GM21367 (cell line): ENCODE measurements at regions not wholly inside any gene's neighbourhood (a gene's known extent, or its start where the extent isn't known, plus 50 kb on each side); places are given as distances from the start of the nearest gene placed in this dataset.
"Not testable (repeated sequence)": the region's sequence is repeated elsewhere in the genome, so short reads cannot be mapped to it uniquely, and the experiment has no call there.

Experiments used
- ATAC-seq: cut with Tn5 transposase; IDR thresholded peaks from one replicate; pipeline ENCODE4 v1.9.1; 2021; ENCODE audit not compliant: unreplicated experiment

DNA sequence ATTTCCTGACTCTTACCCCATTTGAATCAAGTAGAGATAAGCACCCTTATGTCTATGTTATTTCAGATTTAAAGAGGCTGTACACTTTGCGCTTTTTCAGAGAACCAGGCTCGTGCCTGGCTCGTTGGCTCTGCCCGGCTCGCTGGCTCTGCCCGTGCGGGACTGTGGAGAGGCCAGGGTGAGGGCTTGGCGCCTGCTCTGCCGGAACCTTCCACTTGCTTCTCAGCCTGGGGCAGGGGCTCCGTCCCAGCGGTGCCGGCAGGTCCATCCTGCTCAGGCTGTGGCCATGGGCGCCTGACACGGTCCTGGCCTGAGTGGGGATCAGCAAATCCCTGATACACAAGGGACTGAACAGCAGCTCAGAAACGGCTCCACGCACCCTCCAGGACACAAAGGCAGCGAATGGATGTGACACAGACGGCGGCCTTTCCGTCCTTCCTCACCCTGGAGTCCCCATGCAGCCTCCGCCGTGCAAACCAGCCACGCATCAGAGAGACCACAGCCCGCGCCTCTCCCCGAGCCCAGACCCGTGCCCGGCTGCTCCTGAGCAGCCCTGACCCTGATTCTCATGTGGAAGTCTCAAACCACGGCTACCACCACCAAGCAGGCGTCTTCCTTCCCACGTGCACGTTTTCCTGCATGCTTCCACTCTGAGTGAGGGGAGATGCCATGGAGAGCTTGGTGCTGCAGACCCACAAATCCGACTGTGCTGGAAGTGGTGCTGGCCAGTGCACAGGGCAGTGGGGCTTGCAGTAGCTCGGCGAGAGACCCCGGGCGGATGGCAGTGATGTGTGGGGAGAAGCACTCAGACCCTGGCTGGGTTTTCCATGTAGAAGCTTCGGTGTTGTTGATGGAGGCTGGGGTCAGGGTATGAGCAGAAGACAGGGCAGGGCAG, 233.9 kb downstream of the ERMARD start:
- ATAC-seq = no peak

DNA sequence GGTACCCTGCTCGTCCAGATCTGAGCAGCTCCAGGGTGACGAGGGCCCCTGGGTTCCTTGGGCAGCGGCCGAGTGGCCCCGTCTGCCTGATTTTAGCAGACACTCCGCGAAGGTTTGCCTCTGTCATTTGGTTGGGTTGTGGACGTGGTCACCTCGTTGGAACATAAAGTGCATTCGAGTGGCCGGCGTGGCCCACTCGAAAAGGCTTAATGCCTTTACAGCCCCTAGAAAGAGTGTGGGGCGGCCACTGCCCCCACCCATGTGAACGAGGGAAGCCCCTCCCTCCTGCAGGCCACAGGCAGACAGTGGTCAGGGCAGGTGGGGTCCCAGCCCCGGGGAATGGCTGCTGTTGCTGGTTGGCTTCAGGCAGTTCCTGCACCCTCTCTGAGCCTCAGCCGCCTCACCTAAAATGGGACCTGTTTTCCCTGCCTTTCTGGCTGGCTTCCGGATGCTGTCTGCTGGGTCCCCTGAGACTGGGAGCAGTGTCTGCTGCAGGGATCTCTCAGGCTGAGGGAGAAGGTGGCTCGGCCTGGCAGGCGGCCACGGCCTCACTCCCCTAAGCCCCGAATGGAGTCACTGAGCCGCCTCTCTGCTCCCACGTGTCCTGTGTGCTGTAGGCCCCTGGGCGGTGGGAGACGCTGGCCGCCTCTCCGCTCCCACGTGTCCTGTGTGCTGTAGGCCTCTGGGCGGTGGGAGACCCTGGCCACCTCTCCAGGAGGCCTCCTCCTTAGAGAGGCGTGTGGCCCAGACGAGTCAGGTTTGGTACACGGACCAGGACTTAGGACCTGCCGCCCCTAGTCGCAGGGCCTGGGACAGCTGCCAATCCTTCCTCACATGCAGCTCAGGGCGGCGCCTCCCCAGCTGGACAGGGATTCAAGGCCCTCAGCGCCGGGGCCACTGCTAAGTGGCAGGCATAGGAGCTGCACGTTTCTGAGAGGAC, 233.0 kb downstream of the ERMARD start:
- ATAC-seq = no peak

DNA sequence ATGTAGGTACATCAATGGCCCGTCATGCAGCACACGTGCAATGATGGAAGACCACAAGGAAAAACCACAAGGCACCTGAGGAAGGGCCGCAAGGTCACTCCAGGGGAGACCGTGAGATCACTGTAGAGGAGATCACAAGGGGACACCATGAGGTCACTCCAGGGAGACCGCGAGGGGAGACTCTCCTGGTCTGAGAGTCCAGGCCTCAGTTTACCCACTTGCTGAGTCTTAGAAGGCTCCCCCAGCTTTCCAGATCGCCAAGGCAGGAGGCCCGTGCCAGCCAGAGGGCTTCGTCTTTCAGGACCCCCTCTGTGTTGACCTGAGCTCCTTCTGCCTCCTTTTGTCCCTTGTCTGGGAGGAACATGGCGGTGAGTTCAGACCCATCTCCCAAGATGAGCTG, 232.2 kb downstream of the ERMARD start:
- no peak for ATAC-seq

DNA sequence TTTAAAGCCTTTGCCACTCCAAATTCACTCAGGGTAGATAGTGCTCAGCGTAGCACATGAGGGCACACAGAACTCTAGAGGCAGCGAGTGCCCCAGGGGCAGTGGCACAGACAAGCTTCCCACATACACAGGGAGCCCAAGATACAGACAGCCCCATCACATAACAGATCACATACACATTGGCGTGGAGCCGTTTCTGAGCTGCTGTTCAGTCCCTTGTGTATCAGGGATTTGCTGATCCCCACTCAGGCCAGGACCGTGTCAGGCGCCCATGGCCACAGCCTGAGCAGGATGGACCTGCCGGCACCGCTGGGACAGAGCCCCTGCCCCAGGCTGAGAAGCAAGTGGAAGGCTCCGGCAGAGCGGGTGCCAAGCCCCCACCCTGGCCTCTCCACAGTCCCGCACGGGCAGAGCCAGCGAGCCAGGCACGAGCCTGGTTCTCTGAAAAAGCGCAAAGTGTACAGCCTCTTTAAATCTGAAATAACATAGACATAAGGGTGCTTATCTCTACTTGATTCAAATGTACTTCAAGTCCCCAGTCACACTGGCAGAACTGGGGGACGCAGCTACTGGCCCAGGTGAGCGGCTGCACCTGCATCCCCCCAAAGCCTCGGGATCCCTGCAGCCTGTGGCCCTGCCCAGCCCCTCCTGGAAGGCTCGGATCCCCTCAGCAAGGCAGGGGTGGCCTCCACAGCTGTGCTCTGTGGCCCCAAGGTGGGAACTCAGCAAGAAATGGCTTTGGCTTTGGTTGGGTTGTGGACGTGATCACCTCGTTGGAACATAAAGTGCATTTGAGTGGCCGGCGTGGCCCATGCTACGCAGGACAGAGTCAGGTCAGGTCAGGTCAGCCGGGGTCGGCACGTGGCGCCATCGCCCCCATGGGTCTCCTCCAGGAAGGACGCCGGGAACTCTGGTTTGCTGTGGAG, 231.3 kb downstream of the ERMARD start:
- ATAC-seq = no peak

DNA sequence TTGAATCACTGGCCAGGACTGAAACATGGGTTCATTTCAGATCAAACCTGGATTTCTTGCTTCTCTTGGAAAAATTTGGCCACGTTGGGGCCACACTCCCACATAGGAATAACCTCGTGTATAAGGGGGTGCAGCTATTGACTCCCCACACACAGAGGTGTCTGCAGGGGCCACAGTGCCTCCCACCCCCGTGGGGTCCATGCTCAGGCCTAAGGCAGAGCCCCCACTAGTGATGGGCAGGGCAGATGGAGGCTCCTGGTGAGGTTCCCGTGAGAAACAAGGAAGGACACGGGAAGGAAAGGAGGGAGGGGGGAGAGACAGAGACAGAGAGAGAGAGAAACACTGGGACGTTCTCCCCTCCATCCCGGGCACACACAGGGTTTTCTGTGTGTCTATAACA, 230.5 kb downstream of the ERMARD start:
- ATAC-seq = no peak

DNA sequence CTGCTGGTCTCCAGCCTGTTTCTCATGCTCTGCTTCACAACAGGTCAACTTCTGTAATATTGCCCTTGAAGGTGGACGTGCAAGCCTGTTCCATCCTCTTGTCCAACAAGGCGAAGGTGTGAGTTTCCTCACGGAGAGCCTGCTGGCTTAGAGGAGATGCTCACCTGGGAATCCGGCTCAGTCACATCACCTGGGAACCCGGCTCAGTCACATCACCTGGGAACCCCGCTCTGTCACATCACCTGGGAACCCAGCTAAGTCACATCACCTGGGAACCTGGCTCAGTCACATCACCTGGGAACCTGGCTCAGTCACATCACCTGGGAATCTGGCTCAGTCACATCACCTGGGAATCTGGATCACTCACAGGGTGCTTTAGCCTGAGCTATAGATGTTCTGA, 230.1 kb downstream of the ERMARD start:
- no peak for ATAC-seq

DNA sequence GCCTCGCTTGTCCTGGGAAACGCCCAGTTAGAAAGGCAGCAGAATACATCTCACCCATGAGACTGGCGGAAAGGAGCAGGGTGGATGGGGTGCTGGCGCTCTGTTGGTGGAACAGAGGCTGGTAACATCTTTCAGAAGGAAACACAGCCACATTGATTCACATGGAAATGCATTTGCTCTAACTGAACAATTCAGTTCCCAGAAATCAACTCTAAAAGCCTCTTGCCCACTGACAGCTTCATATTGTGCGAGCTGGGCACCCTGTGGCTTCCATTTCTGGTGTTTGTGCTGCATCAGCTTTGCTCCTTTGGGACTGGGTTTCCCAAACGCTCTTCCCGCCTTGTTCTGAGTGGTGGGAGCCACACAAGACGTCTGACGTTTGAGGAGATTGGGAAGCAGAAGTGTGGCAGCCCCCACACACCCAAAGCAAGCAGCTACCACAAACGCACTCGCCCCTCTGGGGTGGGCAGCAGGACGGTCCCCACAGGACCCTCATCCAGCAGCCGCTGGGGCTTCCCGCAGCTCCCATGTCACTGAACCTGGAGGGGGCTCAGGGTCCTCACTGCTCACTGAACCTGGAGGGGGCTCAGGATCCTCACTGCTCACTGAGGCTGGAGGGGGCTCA, 229.5 kb downstream of the ERMARD start:
- ATAC-seq = no peak

DNA sequence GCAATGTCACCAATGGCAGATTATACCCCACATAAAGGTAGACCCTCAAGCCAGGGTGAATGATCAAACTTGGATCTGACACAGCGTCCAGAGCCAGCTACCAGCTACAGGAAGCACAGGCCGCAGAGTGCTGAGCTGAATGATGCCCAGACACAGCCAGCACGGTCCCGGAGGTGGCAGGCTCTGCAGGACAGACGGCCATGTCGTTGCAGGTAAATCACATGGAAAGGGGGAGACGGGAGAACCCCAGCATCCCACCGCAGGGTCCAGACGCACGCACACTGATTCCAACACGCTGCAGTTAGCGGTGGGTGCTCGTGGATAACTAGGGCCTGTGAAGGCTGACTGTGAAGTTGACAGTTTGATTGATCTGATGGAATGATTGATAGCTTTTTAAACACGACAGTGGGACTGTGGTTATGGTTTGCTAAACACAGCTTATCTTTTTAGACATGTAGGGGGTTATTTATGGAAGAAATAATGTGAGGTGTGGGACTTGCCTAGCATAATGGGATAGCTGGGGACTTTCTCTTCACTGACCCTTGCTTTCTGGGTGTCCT, 228.5 kb downstream of the ERMARD start:
- ATAC-seq = no peak

DNA sequence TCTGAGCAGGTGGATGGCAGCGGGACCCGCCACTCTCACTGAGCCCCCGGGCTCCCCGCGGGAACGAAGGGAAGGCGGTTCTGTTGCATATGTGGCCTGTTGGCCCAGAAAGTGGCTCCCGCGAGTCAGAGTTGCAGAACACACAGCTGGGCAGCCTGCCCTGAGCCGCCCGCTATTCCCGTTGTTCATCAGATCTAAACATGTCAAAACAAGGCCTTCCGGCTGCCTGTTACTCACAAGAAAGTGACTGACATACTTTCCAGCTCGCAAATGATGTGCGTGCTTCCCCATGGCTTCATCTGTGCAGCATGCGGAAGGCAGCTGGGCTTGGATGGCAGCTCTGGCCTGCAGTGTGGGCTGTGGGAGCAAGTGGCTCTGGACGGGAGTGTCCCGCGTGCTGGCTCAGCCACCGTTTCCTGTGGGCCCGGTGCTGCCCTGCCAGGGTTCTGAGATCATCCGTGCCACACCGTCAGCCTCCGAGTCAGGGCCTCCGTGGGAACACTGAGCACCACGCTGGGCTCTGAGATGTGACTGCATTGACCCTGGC, 227.3 kb downstream of the ERMARD start:
- no peak for ATAC-seq

DNA sequence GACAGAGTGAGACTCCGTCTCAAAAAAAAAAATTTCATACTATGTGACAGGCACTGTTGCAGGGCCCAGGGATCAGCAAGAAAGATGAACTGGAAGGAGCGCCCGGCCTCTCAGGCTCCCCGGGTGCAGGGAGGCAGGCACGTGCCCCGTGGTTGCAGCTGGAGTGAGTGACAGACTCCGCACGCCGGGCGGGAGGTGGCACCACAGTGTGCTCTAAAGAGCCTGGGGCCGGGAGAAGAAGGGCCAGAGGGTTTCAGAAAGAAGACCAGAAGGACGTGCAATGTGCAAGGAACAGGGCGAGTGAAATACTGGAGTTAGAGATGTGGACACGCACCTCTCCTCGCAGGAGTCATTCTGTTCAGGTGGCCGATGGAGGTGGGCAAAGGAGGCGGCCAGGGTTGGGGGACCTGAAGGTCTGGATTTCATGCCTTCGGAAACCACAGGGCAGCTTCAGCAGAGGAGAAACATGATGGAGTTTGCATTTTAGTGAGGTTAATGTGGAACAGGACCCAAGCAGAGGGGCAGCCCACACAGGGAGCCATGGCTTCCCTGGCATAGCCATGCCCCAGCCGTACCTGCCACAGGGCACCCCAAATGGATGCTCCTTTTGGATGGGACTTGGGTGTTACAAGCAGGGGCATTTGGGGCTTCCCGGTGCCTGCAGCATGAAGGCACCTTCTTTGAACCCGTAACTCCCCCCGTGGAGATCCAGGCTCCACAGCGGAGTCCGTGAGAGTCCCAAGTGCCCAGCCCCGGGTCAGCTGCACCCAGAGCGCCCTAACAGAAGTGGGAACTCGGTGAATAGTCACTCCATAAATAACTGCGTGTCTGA, 226.2 kb downstream of the ERMARD start:
- no peak for ATAC-seq

DNA sequence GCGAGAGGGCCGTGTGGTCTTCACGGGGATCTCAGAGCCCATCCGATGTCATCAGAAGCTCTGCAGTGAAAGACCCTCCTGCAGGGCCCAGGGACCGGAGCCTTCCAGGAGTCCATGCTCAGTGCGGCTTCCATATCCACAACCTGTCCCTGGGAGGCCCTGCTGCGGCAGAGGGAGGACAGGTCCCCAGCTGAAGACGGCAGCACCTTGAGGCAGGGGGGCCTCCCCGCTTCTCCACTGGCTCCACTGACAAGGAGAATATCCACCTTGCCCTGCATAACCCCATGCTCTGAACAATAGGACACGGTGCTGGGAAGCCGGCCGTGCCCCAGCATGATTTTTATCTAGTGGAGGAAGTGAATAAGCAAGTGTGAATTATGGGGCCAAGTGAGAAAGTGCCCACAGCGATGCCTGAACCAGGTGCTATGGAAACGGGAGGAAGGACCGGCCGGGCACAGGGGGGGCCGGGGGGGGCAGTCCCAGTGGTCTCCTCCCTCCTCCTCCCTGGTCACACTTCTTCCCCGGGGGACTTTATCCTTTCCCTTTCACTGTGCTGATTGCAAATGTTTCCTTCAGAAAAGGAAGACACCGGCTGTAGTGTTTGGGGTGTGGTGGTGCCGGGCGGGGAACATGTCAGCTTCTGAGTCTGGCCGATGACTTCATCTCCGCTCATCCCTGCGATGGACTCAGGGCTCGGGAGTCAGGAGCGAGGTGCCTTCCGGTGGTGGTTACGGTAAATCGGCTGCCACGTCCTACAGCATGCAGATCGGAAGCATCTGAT, 225.1 kb downstream of the ERMARD start:
- ATAC-seq = no peak

DNA sequence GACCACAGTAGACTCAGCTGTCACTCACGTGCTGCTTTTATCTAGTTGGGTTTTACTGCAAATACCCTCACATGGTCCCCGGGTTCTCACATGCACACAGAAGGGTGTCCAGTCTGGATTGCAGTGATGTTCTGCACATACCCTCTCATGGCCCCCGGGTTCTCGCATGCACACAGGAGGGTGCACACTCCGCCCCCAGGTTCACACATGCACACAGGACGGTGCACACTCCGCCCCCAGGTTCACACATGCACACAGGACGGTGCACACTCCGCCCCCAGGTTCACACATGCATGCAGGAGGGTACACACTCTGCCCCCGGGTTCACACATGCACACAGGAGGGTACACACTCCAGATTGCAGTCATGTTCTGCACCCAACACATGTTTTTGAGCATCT, 224.3 kb downstream of the ERMARD start:
- ATAC-seq = no peak

DNA sequence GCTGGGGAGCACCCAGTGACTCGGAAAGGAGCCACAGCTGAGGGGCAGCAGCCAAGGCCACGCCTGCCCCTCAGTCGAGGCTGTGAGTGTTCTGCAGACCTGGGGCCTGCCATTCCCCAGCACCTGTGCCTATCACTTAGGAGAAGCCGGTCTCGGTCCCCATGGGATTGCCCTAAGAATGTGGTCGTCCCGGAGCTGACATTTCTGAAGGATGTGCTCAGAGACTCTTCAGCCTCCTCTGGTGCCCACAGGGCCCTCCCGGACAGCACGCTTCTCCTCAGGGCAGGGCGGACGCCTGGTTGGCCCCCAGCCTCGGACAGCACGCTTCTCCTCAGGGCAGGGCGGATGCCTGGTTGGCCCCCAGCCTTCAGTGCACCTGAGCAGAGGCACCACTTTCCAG, 223.9 kb downstream of the ERMARD start:
- no peak for ATAC-seq

DNA sequence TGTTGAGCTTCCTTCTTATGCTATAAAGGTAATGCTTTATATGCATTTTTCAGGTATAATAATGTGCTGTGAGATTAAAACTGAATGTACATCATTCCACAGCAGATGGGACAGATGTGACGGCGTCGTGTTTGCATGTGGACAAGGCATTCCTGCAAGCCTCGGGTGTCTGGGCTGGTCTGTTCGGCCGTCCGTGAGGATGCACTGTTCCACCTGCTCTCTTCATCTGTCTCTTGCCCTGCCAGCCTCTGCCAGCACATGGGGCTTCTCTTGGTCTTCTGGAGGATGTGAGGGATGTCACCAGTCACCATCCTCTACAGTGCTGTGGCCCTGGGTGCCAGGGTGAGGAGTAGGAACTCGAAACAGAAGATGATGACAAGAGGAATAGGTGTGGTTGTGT, 223.2 kb downstream of the ERMARD start:
- ATAC-seq = no peak

DNA sequence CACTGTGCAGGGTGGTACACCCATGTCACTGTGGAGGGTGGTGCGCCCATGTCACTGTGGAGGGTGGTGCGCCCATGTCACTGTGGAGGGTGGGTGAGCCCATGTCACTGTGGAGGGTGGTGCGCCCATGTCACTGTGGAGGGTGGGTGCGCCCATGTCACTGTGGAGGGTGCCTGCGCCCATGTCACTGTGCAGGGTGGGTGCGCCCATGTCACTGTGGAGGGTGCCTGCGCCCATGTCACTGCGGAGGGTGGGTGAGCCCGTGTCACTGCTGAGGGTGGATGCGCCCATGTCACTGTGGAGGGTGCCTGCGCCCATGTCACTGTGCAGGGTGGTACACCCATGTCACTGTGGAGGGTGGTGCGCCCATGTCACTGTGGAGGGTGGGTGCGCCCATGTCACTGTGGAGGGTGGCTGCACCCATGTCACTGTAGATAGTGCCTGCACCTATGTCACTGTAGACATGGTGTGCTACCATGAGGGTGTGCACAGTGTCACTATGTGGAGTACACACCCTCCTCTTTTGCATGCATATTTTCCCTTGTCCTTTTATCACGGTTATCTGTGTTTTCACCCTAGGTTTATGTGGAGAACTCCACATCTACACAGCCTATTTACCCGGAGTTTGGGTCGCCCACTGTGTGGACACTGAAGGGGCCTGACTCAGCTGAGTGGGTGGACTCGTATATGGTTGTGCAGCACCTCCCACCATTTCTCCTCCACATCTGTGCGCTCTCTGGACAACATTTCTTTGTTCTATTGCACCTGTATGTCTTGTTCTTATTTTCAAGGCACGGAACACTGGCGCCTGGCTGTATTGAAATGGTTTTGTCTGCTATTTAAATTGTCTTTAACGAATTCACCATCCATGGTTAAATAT, 222.4 kb downstream of the ERMARD start:
- not testable (repeated sequence) for ATAC-seq

DNA sequence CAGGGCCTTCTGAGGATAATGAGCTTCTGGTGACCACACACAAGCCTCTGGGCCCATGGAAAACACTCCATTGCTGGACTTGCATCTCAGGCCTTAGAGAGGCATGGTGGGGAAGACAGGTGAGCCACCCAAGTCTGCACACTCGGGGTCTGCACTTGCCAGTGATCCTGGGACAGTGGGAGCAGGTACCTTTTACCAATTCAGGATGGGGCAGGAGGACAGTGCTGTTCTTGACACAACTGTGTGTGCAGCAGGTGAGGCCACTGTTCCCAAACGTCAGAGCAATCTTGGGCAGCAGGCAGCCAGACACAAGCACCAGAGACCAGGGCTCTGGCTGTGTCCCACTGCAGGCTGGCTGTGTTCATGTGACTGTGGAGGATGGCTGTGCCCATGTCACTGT, 221.3 kb downstream of the ERMARD start:
- ATAC-seq = no peak

DNA sequence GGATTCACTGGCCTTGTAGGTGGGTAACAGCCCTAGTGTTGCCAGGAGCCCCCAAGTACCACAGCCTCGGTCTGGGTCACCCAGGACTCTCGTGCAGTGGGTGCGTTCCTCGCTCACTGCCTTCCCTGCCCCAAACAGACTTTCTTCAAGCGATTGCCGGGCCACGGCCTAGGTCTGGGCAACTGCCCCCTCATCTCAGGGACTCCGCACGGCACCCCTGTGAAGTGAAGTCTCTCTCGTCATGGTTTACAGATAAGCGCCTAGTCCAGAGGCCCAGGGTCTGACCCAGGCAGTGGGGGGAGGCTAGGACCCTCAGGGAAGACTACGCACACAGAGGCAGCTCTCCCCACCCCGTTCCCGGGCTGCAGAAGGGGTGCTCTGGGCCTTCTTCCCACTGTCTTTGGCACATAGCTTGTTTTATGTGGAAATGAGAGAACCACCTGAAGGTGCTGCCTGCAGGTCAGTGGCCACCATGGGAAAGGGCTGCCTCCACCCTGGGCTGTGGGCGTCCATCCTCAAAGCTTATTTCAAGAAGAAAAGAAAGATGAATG, 220.8 kb downstream of the ERMARD start:
- ATAC-seq = no peak
